DMS79 (cell line): ENCODE measurements at regions not wholly inside any gene's neighbourhood (a gene's known extent, or its start where the extent isn't known, plus 50 kb on each side); places are given as distances from the start of the nearest gene placed in this dataset.

Experiments
- DNase-seq: peaks from one replicate; lab custom pipeline; 2025; lab: John Stamatoyannopoulos, UW

- no peak for DNase-seq
Observed at GRCh38 chr10:69684020-69684980, 54.3 kb downstream of the FAM241B start.

GRCh38 chr10:69684981-69685353 lies 54.9 kb downstream of the FAM241B start:
- DNase-seq, result no peak

GRCh38 chr10:69685426-69685801 lies 55.4 kb downstream of the FAM241B start:
- DNase-seq, result no peak

GRCh38 chr10:69685802-69686585 lies 55.9 kb downstream of the FAM241B start:
- no peak for DNase-seq

GRCh38 chr10:69686866-69687265 lies 56.8 kb downstream of the FAM241B start:
- no peak for DNase-seq

GRCh38 chr10:69687426-69687825 lies 57.4 kb downstream of the FAM241B start:
- DNase-seq, result no peak

GRCh38 chr10:69692267-69692666 lies 62.2 kb downstream of the FAM241B start:
- no peak for DNase-seq

GRCh38 chr10:69692891-69693290 lies 62.8 kb downstream of the FAM241B start:
- no peak for DNase-seq

GRCh38 chr10:69693886-69694285 lies 63.8 kb downstream of the FAM241B start:
- no peak for DNase-seq

- no peak for DNase-seq
Observed at GRCh38 chr10:69696073-69696731, 66.2 kb downstream of the FAM241B start.

GRCh38 chr10:69697006-69697405 lies 67.0 kb downstream of the FAM241B start:
- DNase-seq, result no peak

GRCh38 chr10:69703256-69703655 lies 73.2 kb downstream of the FAM241B start:
- no peak for DNase-seq

GRCh38 chr10:69703766-69704630 lies 74.0 kb downstream of the FAM241B start:
- no peak for DNase-seq

- no peak for DNase-seq
Observed at GRCh38 chr10:69709366-69709941, 79.4 kb downstream of the FAM241B start.

- peak; percentile 26 for DNase-seq
Observed at GRCh38 chr10:69710008-69710888, 80.2 kb downstream of the FAM241B start.

- DNase-seq, result no peak
Observed at GRCh38 chr10:69712342-69712741, 82.3 kb downstream of the FAM241B start.

- DNase-seq, result no peak
Observed at GRCh38 chr10:69714572-69714971, 84.5 kb downstream of the FAM241B start.

GRCh38 chr10:69715156-69715898 lies 85.3 kb downstream of the FAM241B start:
- DNase-seq, result no peak

GRCh38 chr10:69715899-69716606 lies 85.7 kb upstream of the COL13A1 start:
- no peak for DNase-seq
